NCI-H1436 treated with DMSO at 0.1 percent for 48 hours (cell line): ENCODE measurements at regions not wholly inside any gene's neighbourhood (a gene's known extent, or its start where the extent isn't known, plus 50 kb on each side); places are given as distances from the start of the nearest gene placed in this dataset.
"Not testable (repeated sequence)": the region's sequence is repeated elsewhere in the genome, so short reads cannot be mapped to it uniquely, and the experiment has no call there.

Source experiments
- DNase-seq: peaks from one replicate; lab custom pipeline; 2025; lab: John Stamatoyannopoulos, UW

DNA sequence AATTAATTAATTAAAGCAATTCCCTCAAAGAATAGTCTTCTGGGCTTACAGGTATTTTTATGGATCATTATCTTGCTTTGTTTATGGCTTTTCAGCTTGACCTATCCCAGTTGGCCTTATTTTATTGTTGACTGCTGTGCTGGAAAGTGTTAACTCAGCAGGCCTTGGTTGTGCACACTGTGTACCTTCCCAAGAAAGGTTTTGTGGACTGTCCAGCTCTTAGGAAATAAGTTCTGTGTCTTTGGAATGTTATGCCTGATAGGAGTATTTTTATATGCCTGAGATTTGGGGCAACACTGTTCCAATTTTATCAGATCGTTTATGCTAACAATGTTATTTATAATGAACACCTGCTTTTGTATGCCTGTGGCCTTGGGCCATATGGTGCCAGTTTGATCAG is 671.9 kb upstream of the ZNF804A start:
- DNase-seq: no peak

DNA sequence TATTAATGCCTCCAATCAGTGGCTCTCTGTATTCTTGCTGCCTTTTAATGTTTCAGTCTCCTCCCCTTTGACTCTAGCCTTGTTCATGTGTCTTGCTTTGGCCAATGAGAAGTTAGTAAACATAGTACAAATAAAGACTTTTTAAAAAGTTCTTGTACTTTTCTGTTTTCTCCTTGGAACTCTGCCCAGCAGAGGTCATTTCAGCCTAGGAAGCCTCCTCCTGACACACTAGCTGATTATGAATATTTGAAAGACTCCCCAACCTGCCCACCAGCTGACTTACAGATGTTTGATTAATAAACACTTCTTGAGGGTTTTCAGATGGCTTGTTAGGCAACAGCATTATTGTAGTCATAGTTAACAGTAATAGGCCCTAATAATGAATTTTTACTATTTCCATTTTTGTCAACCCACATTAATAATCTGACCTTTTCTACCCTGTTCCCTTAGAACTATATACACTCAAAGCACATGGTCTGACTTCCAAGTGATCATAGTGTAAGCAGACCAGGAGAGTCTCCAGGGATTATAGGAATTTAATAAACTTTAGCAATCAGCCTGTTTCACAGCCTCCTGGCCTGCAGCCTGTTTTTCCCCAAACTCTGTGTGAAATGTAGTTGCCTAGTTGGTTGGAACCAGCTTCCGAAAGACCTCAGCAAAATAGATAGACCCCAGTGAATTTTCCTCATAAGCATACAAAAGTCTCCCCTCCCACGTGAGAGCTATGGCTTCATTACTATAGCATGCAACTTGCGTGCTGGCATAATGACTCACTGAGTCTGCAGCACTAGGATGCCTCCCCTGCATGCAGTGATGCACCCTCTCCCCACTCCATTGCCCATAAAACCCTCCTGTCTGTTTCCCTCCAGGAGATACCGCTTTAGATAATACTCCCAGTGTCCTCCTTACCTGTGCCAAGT is 670.7 kb upstream of the ZNF804A start:
- no peak for DNase-seq

DNA sequence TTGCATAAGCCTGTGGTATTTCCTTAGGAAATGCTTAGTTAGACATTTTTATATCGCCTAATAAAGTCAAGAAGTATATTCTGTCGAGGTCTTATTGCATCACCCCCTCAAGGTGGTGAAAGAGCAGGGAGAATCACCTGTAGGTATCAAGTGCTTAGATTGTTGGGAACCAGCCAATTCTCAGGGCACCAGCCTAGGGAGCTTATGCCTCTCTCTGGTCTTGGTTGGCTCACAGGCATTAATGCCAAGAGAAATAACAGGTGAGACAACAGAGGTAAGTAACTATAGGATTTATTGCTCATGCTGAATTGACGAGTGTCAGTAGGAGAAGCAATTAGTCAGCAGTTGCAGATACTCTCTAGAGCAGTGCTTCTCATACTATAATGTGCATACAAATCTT is 663.3 kb upstream of the ZNF804A start:
- DNase-seq: no peak

DNA sequence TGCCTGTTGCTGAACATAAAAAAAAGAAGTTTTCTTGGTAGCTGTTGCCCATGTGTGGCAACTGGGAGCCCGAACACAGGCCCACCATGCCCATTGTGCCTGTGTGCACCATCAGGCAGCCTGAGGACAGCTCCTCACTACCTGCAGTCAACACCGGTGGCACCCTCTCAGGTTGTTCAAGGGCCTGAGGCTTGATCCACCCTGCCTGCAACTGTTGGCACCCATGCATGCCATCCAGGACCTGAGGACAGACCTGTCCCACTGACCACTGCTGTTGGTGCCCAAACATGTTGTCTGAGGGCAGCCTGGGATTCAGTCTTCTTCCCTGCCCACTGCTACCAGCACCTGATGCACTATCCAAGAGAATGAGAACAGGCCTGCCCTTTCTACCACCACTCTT is 661.1 kb upstream of the ZNF804A start:
- no peak for DNase-seq

DNA sequence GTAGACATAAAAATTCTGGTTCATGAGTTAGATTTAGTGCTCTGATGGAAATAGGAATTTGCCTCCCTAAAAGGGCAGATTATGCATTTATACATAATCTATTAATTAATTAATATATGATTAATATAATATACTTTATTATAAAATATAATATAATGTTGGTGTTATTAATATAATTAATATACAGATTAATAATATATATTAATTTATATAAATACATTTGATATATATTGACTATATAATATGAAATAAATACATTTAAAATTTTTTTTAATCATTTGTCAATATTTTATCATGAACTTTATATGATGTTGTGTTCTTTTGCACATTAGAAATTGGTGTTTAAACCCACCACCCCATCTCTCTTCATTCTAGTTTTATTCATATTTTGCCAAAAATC is 652.1 kb upstream of the ZNF804A start:
- no peak for DNase-seq

DNA sequence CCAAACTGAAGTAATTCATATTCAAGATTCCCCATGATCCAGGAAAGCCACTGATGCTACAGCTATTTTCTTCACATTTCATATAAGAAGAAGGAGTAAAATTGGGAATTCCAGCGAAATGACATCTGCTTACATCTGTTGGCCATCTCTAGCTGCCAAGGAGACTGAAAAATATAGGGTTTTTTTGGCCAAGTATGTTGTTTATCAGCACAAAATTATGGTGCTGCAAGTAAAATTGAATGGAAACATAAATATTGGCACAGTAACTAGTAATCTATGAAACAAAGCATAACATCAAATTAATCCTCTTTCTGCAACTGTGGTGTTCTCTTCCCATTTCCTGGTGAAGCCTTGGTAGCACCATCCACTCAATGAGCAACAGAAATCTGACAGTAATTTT is 649.5 kb upstream of the ZNF804A start:
- DNase-seq: no peak

DNA sequence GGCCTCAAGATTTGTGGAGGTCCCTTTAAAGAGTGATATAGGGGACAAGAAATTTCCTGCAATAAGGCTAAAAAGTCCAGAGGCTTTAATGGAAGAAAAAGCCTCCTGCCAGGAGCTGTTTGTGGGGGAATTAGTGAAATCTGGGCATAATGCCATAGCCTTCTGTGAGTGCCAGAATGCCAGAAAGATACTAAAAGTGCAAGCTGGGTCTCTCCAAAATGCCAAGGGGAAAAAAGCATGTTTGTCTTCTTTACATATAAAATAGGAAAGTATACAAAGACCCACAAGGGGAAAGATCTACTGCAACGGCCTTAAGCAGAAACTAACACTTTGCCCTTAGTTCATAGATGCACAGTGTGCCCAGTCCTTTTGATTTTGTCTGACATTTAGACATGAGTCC is 647.7 kb upstream of the ZNF804A start:
- DNase-seq: no peak

DNA sequence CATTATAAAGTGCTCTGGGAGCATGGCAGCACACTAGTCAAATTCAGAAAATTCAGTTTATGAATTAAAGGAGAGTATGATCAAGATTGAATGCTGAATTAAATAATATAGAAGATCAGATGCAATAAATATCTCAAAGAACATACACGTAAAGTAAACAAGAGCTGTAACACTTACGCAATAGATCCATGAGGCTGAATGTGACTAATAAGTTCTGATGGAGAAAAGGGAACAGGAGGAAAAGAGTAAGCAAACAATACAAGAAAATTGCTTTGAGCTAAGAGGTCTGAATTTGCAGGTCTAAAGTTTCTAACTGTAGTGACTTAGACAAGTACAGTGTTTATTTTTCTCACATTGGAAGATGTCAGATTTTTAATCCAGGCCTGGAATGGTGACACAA is 646.7 kb upstream of the ZNF804A start:
- DNase-seq: no peak

DNA sequence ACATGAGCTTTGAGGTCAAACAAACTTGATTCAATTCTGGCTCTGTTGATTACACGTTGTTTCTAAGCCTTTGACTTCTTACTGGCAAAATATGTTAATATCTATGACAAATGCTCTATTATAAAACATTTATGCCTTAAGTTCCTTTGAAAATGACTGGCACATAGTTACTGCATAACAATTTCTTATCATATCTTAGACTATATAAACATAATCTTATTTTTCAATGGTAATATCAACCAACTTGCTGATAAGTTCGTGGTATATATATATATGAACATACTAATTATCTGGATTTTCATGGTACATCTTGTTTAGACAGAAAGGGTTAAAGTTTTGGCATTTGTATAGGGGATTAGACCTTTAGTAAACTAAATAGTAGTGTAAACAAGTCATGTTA is 645.6 kb upstream of the ZNF804A start:
- no peak for DNase-seq

DNA sequence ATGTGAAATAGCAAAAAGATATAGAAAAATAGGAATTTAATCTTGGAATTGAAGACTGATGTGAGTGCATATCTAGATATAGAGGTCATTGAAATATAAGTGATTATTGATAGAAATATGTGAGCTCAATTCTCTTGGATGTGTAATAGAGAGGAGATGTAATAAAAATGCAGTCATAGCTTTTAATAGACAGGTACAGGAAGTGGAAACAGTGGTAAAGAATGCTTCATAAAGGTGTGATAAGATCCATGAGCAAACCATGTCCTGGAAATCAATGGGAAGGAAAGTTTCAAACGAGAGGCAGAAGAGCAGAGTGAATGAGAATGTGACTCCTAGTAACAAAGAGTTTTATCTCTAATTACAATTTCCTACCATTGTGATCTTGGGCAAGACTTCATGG is 634.7 kb upstream of the ZNF804A start:
- no peak for DNase-seq

DNA sequence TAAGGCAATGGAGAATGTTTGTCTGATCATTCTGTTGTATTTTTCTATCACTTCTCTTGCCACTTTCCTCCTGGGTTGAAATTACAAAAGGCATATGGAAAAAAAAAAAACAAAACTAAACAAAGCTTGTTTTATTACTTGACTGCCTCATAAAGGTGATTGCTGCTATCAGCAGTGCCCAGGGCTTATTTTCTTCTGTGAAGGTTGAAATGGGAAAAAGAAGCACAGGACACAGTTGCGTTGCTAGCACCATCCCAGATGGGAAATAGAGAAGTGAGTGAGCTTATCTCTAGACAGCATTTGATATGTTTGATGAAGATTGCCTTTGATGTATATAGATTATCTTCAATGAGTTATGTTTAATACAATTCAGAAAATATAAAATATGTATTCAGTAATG is 633.8 kb upstream of the ZNF804A start:
- DNase-seq: no peak

DNA sequence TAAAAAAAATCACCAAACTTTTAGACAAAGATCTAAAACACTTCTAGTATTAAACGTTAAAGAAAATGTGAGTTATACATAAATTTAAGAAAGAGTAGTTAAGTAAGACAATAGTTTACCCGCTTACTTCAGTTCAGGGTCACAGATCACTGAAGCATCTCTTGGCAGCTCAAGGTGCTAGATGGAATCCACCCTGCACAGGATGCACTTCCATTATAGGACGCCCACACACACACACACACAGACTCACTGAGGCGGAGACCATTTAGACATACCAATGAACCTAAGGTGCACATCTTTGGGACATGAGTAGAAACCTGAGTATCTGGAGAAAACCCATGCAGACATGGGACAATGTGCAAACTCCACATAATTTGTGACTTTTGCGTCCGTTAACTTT is 630.6 kb upstream of the ZNF804A start:
- no peak for DNase-seq

DNA sequence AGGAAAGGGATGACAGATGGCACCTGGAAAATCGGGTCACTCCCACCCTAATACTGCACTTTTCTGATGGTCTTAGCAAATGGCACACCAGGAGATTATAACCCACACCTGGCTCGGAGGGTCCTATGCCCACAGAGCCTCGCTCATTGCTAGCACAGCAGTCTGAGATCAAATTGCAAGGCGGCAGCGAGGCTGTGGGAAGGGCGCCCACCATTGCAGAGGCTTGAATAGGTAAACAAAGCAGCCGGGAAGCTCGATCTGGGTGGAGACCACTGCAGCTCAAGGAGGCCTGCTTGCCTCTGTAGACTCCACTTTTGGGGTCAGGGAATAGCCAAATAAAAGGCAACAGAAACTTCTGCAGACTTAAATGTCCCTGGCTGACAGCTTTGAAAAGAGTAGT is 622.7 kb upstream of the ZNF804A start:
- DNase-seq: not testable (repeated sequence)

DNA sequence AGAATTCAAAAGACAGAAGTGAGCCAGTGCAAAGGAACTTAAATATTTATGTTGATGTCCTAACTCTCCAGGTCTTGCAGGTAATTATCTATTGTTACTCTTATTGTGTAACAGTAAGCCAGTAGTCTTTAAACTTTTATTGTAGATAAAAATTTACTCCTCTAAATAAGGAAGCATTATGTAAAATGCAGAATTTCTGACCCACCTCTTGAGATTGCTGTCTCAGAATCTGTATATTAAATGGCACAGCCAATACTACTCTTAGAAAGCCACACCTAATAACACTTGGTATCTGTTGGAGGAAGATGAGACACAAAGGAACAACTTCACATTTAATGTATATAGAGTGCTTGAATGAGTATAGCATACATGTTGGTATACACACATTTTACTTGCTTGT is 613.5 kb upstream of the ZNF804A start:
- no peak for DNase-seq

DNA sequence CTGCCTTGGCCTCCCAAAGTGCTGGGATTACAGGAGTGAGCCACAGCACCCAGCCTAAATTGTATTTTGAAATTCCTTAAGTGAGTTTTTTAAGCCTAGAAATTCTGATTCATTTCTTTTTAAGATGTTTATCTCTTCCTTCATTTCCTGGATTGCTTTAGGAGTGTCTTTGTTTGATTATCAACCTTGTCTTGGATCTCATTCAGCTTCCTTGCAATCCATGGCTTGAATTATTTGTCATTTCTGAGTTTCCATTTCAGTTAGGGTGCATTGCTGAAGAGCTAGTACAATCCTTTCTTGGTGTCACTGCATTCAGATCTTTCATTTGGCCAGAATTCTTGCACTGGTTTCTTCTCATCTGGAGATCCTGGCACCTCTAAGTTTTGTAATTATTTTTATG is 606.4 kb upstream of the ZNF804A start:
- no peak for DNase-seq

DNA sequence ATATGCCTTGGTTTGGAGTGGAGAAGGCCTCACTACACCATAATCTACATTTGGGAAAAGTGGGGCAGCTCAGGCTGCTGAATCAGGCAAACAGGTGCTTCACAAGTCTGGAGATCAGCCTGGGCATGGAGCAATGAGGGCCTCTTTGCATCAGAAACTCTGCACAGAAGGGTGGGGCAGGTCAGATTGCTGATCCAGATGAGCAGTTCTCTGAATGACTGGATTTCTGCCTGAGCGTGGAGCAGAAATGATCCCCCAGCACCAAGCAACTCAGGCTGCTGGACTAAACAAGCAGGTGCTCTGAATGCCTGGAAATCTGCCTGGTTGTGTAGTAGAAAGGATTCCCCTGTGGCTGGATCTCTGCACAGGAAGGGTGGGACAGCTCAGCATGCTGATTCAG is 605.3 kb upstream of the ZNF804A start:
- DNase-seq: no peak

DNA sequence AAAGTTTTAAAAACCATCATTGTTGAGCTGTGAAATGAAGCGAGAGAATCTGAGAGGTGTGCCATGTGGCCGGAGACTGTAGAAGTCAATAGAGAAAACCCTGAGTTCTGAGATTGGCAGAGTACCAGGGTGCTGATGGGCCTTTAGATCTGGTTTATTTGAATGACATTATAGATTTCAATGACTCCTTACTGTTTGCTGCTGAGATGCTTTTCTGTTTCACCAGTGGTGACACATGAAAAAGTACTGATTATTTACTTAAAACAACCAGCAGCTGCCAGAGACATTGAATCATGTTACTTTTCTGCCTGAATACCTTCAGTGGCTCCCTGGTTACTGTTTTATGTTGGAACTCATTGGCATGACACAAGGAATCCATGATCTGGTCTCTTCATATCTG is 602.7 kb upstream of the ZNF804A start:
- no peak for DNase-seq

DNA sequence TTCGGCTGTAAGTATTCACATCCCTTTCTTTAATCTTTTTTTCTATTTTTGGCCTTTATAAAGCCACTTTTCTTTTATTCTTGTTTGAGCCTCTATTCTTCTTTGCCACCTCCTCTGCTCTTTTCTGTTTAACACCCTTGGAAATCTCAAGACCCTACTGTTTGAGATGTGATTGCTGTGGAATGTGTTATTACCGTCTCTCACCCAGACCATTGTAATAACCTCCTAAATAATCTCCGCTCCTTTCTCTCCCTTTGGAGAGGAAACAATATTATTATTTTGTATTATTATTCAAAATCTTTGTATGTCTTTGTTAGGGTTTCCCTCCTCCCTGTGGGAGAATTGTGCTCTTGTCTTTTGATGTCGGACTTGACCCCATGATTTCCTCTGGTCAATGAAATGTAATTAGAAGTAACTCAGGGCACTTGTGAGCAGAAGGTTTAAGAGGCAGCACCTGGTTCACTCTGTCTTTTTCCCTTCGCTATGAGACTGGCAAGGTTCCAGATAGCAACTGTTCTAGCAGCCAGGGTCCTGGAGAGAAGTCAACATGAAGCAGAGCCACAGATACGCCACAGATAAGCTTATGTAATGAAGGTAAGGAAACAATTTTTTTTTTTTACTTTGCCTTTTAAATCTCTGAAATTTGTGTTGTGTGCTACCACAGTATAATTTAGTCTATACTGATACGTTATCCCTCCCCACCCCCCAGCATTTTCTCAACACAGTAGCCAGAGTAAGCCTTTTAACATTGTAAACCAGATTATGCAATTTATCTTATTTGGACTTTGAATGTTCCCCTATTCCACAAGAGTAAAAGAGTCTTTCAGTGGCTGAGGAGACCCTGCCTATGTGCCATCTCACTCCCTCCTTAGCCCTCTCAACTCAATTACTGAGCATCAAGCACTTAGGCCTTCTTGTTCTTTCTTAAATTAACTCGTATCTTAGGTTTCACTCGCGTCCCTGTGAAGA is 601.2 kb upstream of the ZNF804A start:
- DNase-seq: no peak

DNA sequence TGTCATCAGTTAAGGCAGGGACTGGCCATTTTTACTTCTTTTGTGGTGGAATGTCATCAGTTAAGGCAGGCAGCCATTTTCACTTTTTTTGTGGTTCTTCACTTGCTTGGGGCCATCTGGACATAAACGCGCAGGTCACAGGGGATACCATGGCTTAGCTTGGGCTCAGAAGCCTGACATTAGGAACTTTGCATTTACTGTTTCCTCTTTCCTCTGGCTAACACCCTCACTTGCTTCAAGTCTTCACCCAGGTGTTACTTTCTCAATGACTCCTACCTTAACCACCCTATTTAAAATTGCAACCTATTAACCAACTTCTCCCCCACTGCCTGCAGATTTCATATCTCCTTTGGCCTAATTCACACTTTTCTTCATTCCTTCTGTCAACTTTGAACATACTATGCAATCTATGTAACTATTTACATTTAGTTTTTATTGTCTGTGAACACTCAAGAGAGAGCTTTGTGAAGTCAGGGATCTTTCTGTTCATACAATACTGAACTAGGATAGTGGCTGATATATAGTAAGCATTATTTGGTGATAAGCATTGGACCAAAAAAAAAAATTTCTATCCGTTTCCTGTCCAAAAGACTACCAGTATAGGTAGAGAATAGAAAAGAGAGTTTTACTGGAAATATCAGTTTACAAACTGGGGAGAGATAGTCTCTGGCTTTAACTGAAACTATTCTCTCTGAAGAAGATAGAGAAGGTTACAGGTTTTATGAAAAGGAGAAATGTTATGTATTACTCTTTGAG is 600.1 kb upstream of the ZNF804A start:
- no peak for DNase-seq

DNA sequence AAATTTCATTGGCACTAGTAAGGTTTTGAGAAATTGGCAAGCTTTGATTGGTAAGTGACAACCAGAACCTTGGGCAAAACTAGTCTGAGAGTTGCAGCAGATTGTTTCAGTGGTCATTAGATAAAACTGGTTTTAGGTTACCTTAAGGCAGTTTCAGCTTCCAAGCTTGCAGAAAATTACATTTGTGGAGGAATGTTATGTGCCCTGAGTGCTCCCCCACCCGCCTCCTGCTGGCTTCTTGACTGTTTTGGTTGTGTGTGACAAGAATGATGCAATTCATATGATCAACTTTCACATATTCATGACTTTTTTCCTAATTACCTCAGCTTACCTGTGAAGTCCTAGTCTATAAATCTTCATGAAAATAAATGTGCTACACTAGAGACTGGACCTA is 599.5 kb upstream of the ZNF804A start:
- no peak for DNase-seq

DNA sequence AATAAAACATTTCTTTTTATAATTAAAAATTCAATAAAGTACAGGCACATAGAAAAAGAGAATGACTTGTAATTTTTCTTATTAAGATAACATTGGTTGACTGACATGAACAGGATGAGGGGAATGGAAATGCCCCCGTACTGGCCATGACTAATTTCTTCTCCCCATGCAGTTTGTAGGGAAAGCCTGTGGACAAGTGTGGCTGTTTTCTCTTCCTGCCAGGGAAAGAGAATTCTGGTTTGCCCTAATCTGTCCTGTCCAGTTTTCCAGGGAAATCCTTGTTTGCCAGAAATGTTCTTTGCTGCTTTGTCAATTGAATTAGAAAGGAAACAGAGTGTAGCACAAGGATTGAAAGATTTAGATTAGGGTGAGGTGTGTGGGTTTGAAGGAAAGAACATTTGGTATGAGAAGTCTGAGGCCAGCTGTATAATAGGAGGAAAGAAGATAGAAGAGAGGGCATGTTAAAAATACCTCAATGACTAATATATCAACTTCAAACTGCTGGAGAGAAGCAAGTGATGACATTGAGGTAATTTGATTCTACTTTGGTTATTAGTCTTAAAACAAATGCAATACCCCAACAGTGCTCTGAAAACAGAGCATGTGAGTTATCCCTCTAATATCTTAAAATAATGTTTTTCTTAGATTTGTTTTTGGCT is 593.9 kb upstream of the ZNF804A start:
- no peak for DNase-seq
